ENCODE measurements at regions not wholly inside any gene's neighbourhood (a gene's known extent, or its start where the extent isn't known, plus 50 kb on each side); places are given as distances from the start of the nearest gene placed in this dataset.

- no peaks in the 10 kb centered on the region for H3K27me3 ChIP-seq
- no peak for TF ChIP-seq POLR2A (IDR thresholded peaks at IDR 0.05)
- no peaks in the 10 kb centered on the region for H3K9me3 ChIP-seq
- H3K4me3 ChIP-seq = no peak overlapping the region
- H3K4me1 ChIP-seq = peaks cover 0 to 11% (median 0%) of the 10 kb centered on the region in 4 donors
- no peak overlapping the region for H3K27ac ChIP-seq
- no peak for DNase-seq
- H3K36me3 ChIP-seq = no peaks in the 10 kb centered on the region
Measured at GRCh38 chr13:99749271-99750019, 222.1 kb downstream of the ZIC5 start.

GRCh38 chr13:99747403-99747710 is 224.2 kb downstream of the ZIC5 start:
- no peak for TF ChIP-seq POLR2A (IDR thresholded peaks at IDR 0.05)
- no peak for TF ChIP-seq CTCF (IDR thresholded peaks at IDR 0.05)

GRCh38 chr13:99746637-99747402 is 224.7 kb downstream of the ZIC5 start:
- H3K27ac ChIP-seq = no peak overlapping the region
- DNase-seq = no peak
- H3K4me1 ChIP-seq = peaks cover 0 to 4% (median 0%) of the 10 kb centered on the region in 4 donors
- no peaks in the 10 kb centered on the region for H3K36me3 ChIP-seq
- H3K27me3 ChIP-seq = no peaks in the 10 kb centered on the region
- no peak overlapping the region for H3K4me3 ChIP-seq
- no peaks in the 10 kb centered on the region for H3K9me3 ChIP-seq
- TF ChIP-seq POLR2A (IDR thresholded peaks at IDR 0.05) (no peak), CTCF (IDR thresholded peaks at IDR 0.05) (no peak)

More at GRCh38 chr13:99747403-99747710, 224.2 kb downstream of the ZIC5 start:
- Histone ChIP-seq H3K36me3 (no peaks in the 10 kb centered on the region), H3K4me3 (no peak overlapping the region), H3K27me3 (no peaks in the 10 kb centered on the region), H3K4me1 (peaks cover 0 to 4% (median 0%) of the 10 kb centered on the region in 4 donors), H3K27ac (no peak overlapping the region), H3K9me3 (no peaks in the 10 kb centered on the region)
- DNase-seq = no peak

- no peak for TF ChIP-seq CTCF (IDR thresholded peaks at IDR 0.05)
- TF ChIP-seq POLR2A (IDR thresholded peaks at IDR 0.05) = no peak
- Histone ChIP-seq H3K36me3 (no peaks in the 10 kb centered on the region), H3K27me3 (no peaks in the 10 kb centered on the region), H3K27ac (no peak overlapping the region), H3K4me3 (no peak overlapping the region), H3K4me1 (peaks cover 0 to 8% (median 0%) of the 10 kb centered on the region in 4 donors), H3K9me3 (no peaks in the 10 kb centered on the region)
- DNase-seq = no peak
Measured at GRCh38 chr13:99743094-99743493, 228.5 kb downstream of the ZIC5 start.

GRCh38 chr13:99741960-99742359 is 229.6 kb downstream of the ZIC5 start:
- Histone ChIP-seq H3K9me3 (no peaks in the 10 kb centered on the region), H3K4me1 (peaks cover 0 to 8% (median 0%) of the 10 kb centered on the region in 4 donors), H3K27me3 (no peaks in the 10 kb centered on the region), H3K27ac (no peak overlapping the region), H3K36me3 (no peaks in the 10 kb centered on the region), H3K4me3 (no peak overlapping the region)
- TF ChIP-seq POLR2A (IDR thresholded peaks at IDR 0.05) (no peak), CTCF (IDR thresholded peaks at IDR 0.05) (no peak)
- no peak for DNase-seq

Measured in Peyer's patch (tissue), 4 donors.